SK-N-MC (cell line): ENCODE measurements at regions not wholly inside any gene's neighbourhood (a gene's known extent, or its start where the extent isn't known, plus 50 kb on each side); places are given as distances from the start of the nearest gene placed in this dataset.

ENCODE experiments used
- DNase-seq: peaks from one replicate; pipeline ENCODE4 v3.0.0-alpha.2; 2011; ENCODE audit warnings: low read depth, low spot score
- H3K27ac ChIP-seq: fragments of 200-600 bp; sonication (generic); 2 replicates; pipeline ENCODE4 v1.5.1; 2016; ENCODE audit warnings: mixed run types
- H3K36me3 ChIP-seq: fragments of 200-600 bp; sonication (generic); 2 replicates; pipeline ENCODE4 v1.6.1; 2017; ENCODE audit warnings: antibody characterized with exemption, low read length, mixed read lengths; ENCODE audit not compliant: insufficient read depth
- H3K4me3 ChIP-seq: fragments of 200-600 bp; sonication (generic); 2 replicates; pipeline ENCODE4 v1.5.1; 2016
- H3K9ac ChIP-seq: fragments of 200-600 bp; sonication (generic); 2 replicates; pipeline ENCODE4 v1.8.0; 2017; ENCODE audit warnings: mixed run types, mixed read lengths; ENCODE audit not compliant: insufficient read length
- H3K9me3 ChIP-seq: fragments of 200-600 bp; sonication (generic); 2 replicates; pipeline ENCODE4 v1.6.1; 2017; ENCODE audit warnings: low read depth, mild to moderate bottlenecking, antibody characterized with exemption, low read length, moderate library complexity, mixed read lengths
- EZH2 ChIP-seq: fragments of 200-600 bp; sonication (generic); IDR thresholded peaks from one replicate; pipeline ENCODE4 v1.6.1; 2017; ENCODE audit warnings: antibody characterized with exemption
- FOXP2 ChIP-seq: optimal IDR thresholded peaks from 2 replicates; pipeline ENCODE3; 2011; ENCODE audit warnings: mild to moderate bottlenecking, moderate library complexity; ENCODE audit not compliant: insufficient read depth; ENCODE audit errors: extremely low read length, control extremely low read depth
- POLR2AphosphoS5 ChIP-seq: IDR thresholded peaks from 2 replicates; pipeline ENCODE4 v1.6.1; 2012; ENCODE audit warnings: mild to moderate bottlenecking, low read depth, low read length, borderline replicate concordance

GRCh38 chr19:30154410-30154809 is 212.4 kb downstream of the URI1 start:
- Histone ChIP-seq H3K27ac (no peak overlapping the region), H3K9ac (no peak overlapping the region), H3K36me3 (no peaks in the 10 kb centered on the region), H3K9me3 (no peaks in the 10 kb centered on the region), H3K4me3 (no peak overlapping the region)
- TF ChIP-seq EZH2, result no peak
- no peak for TF ChIP-seq POLR2AphosphoS5
- no peak for TF ChIP-seq FOXP2
- no peak for DNase-seq

GRCh38 chr19:30155381-30156200 is 213.6 kb downstream of the URI1 start:
- DNase-seq, result no peak
- Histone ChIP-seq H3K27ac (no peak overlapping the region), H3K4me3 (no peak overlapping the region), H3K9ac (no peak overlapping the region), H3K9me3 (no peaks in the 10 kb centered on the region), H3K36me3 (no peaks in the 10 kb centered on the region)
- TF ChIP-seq FOXP2 (no peak), POLR2AphosphoS5 (no peak), EZH2 (no peak)

GRCh38 chr19:30156646-30157045 is 214.6 kb downstream of the URI1 start:
- no peak for TF ChIP-seq EZH2
- TF ChIP-seq FOXP2, result no peak
- TF ChIP-seq POLR2AphosphoS5, result no peak
- no peak overlapping the region for H3K4me3 ChIP-seq
- H3K9ac ChIP-seq, result no peak overlapping the region
- H3K27ac ChIP-seq, result no peak overlapping the region
- H3K36me3 ChIP-seq, result no peaks in the 10 kb centered on the region
- no peaks in the 10 kb centered on the region for H3K9me3 ChIP-seq
- no peak for DNase-seq

GRCh38 chr19:30158067-30158892 is 213.9 kb upstream of the ZNF536 start:
- H3K9me3 ChIP-seq, result no peaks in the 10 kb centered on the region
- H3K27ac ChIP-seq, result no peak overlapping the region
- H3K9ac ChIP-seq, result no peak overlapping the region
- H3K36me3 ChIP-seq, result no peaks in the 10 kb centered on the region
- no peak overlapping the region for H3K4me3 ChIP-seq
- TF ChIP-seq FOXP2, result no peak
- no peak for TF ChIP-seq EZH2
- no peak for TF ChIP-seq POLR2AphosphoS5
- DNase-seq, result no peak

GRCh38 chr19:30158893-30159245 is 213.3 kb upstream of the ZNF536 start:
- Histone ChIP-seq H3K36me3 (no peaks in the 10 kb centered on the region), H3K27ac (no peak overlapping the region), H3K9ac (no peak overlapping the region), H3K4me3 (no peak overlapping the region), H3K9me3 (no peaks in the 10 kb centered on the region)
- TF ChIP-seq EZH2 (no peak), FOXP2 (no peak), POLR2AphosphoS5 (no peak)
- no peak for DNase-seq

- Histone ChIP-seq H3K9ac (no peak overlapping the region), H3K36me3 (no peaks in the 10 kb centered on the region), H3K4me3 (no peak overlapping the region), H3K27ac (no peak overlapping the region), H3K9me3 (no peaks in the 10 kb centered on the region)
- no peak for DNase-seq
- TF ChIP-seq EZH2 (no peak), POLR2AphosphoS5 (no peak), FOXP2 (no peak)
Observed at GRCh38 chr19:30159636-30160035, 212.5 kb upstream of the ZNF536 start.

- no peak for TF ChIP-seq EZH2
- TF ChIP-seq POLR2AphosphoS5, result no peak
- no peak for TF ChIP-seq FOXP2
- Histone ChIP-seq H3K36me3 (no peaks in the 10 kb centered on the region), H3K9ac (no peak overlapping the region), H3K27ac (no peak overlapping the region), H3K9me3 (no peaks in the 10 kb centered on the region), H3K4me3 (no peak overlapping the region)
- no peak for DNase-seq
Observed at GRCh38 chr19:30160426-30160825, 211.8 kb upstream of the ZNF536 start.

DNA sequence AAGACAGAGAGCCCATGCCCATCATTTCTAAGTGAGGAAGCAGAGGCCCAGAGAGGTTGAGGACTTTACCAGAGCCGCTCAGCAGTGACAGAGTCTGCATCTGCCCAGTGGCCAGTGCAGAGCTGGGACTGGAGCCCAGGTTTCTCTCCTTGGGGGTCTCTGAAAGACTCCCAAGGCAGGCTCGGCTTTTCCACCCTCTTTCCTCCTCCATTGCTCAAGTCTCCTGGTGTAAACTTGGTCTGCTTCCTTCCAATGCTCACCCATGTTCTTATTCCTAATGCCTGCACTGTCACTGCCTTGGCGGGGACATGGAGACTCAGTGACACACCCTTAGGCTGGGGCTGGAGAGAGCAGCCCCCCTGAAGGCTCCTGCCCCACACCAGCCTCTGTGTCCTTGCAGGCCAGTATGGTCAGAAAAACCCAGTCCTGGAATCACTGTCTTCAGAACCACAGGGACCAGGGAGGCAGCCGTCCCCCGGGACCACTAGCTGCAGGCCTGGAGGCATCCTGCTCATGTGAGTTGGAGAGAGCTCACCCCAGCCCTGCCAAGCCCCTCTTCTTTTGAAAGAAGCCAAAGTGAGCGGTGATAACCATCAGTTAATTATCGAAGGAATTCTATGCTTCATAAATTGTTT is 211.0 kb upstream of the ZNF536 start:
- Histone ChIP-seq H3K9me3 (no peaks in the 10 kb centered on the region), H3K27ac (no peak overlapping the region), H3K36me3 (no peaks in the 10 kb centered on the region), H3K9ac (no peak overlapping the region), H3K4me3 (no peak overlapping the region)
- TF ChIP-seq FOXP2, result no peak
- TF ChIP-seq EZH2, result no peak
- TF ChIP-seq POLR2AphosphoS5, result no peak
- no peak for DNase-seq
